Fibroblast of skin of right quadriceps (primary cell): ENCODE measurements at regions not wholly inside any gene's neighbourhood (a gene's known extent, or its start where the extent isn't known, plus 50 kb on each side); places are given as distances from the start of the nearest gene placed in this dataset.
"Not testable (repeated sequence)": the region's sequence is repeated elsewhere in the genome, so short reads cannot be mapped to it uniquely, and the experiment has no call there.

Source experiments
- DNase-seq: peaks from one replicate; pipeline ENCODE4 v3.0.0-alpha.2; 2013

DNA sequence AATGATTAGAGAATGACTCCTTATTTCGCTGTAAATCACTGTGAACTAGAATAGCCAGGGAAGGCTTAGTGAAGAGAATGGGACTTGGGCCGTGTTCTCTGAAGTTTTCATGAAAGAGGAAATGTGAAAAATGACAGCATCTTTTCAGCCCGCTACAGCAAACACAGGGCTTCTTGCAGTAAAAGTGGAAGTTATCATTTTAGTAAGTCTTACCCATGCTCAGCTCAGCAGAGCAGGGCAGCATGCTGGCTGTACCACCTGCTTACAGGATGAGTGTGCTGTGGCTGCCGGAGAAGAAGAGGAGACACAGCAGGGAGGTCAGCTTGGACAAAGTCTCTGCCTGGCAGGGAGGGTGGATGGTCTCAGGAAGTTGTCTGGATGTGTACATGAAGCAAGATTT is 300.7 kb upstream of the DLGAP1 start:
- DNase-seq = no peak

DNA sequence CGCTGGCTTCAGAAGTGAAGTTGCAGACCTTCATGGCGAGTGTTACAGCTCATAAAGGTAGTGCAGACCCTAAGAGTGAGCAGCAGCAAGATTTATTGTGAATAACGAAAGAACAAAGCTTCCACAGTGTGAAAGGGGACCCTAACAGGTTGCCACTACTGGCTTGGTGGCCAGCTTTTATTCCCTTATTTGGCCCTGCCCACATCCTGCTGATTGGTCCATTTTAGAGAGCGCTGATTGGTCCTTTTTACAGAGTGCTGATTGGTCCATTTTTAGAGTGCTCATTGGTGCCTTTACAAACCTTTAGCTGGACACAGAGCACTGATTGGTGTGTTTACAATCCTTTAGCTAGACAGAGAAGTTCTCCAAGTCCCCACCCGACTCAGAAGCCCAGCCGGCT is 298.0 kb upstream of the DLGAP1 start:
- DNase-seq = not testable (repeated sequence)

DNA sequence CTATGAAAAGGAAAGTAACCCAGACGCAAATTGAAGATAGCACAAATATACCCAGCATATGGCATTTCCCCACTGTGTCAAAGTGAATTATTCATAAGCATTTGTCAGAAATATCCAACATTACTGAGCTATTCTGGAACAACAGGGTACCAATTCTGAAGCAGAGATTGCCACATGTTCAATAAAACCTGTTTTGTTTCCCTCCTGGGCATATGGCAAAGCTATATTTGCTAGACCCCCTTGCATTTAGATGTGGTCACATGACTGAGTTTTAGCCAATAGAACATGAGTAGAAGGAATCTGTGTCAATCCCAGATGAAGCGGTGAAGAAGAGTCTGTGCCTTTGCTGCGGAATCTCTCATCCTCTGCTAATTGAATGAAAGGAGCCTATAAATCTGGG is 296.4 kb upstream of the DLGAP1 start:
- no peak for DNase-seq

DNA sequence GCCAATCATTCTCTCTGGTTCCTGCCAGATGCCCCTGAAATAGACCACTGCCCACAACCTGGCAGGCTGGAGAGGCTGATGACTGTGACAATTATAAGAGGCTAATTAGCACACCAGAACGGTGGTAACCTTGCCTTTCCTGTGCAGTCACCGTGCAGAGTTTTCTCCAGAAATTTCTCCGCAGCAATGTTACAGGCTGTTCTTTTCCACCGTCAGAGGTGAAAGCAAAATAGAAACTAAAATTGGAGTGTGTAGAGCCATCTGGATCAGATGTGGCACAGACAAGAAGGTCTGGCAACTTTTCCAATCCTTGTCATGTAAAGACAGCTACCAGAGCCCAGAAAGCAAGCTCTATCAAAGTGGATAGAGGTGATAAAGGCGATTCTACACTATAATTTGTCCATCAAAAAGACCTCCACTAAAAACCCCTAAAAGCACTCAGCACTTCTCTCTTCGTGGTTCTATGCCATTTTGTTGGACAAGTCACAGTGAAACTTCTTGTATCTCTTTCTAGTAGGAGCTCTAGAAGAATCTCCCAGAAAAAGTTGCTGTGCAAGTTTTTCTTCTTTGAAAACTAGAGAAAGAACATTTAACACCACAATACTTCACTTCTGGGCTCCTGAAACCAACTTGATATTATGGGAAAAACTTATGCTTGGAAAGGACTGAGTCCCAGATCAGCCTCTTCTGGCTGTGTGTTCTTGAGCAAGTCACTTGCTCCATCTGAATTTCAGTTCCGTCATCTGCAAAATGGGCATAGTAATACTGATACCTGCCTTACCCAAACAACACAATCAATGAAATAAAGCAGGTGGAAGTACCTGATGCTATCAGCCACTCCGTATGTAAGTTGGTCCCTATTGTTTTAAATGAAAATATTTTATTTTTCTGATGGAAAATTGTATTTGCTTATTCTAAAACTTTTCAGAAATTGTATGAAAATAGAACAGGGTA is 295.6 kb upstream of the DLGAP1 start:
- no peak for DNase-seq

DNA sequence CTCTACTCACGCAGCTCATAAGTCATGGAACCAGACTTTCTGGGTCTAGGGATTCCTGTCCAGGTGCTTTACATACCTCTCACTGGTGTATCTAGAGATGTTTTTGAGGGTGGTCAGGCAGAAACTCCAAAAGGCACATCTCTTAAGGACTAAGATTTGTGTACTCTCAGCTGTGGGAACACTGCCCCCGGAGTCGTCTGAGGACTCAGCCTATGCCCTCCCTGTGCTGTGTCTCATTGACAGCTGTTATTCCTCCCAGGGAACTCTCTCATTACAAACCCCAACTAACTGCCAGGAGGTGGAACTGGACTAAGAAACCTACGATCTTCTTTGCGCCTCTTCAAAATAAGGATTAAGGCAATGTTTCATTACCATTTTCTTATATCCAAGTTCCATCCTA is 293.9 kb upstream of the DLGAP1 start:
- DNase-seq = no peak

DNA sequence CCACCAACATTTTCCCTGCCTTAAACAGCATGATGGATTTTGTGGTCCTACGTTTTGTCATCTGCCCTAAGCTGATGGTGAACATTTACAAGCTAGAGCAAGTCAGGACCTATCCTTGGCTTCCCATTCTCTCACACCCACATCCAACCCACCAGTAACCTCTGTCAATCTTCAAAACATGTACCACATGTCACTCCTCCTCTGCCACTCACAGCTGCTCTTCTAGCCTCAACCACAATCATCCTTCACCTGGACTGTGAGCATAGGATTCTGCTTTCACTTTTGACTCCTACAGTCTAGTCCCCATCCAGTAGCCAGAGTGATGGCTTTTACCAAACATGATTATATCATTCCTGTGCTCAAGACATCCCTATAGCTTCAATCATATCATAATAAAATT is 279.8 kb upstream of the DLGAP1 start:
- DNase-seq = no peak

DNA sequence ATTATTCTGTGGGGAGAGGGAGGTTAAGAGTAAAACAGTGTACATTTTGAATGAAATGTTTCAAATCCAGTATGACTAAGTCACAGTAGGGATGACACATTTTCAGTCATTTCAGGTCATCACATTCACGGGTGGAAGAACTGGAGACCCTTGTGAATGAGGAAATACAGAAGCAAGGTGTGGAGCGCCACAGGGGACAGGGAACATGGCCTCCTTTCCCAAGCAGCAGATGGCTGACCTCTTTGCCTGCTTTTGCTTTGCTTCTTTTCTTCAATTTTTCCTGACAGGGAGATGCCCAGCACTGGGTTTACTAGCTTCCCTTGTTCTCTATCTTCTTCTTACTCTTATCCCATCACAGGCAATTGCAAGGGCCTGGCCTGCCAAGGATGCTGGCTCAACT is 278.9 kb upstream of the DLGAP1 start:
- DNase-seq = no peak

DNA sequence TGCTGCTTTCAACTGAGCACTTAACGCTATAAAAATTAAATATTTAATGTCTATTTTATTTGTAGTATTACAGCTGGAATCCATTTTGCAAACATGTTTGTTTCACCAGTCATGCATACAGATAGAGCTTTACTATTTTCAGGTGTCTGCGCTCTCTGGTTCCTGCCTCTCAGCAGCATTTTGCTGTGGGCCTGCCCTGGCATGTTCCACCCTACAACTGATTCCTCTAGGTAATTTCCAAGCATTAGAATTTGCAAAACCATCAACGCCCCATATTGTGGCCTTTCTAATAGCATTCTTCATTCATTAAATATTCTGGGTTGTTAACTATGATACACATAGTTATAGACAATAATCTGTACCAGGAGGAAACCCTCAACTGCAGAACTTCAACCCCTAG is 266.4 kb upstream of the DLGAP1 start:
- no peak for DNase-seq

DNA sequence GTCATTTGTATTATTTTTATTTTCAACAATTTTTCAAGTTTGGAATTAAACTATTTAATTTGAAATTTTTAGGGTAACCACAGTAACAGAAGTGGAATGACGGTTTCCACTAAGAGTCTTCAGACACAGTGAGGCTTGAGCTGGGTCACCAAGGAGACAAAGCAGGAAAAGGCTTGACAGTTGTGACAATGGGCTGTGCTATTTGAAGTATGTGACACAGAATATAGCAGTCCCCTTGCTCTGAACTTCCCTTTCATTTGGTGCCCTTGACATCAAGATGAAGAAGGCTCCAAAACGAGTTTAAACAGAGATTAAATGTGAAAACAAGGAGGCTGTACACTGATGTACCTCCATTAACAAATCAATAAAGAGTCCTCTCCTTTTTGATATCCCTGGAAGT is 265.4 kb upstream of the DLGAP1 start:
- DNase-seq = no peak

DNA sequence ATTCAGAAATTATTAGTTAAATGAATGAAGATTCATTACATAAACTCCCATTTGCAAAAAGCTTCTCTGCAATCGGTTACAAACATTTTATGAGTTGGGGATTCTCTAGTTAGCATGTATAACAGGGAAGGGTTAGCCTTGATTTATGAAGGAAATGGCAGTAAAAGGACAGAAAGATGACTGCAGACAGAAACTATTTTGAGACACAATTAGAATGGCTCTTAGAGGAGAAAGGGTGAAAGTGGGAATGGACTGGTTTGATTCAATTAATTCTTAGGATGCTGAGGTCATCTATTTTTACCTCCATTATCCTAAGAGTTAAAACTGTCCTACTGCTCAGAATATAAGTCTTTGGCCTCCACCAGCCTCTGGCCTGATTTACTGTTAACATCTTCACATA is 250.8 kb upstream of the DLGAP1 start:
- DNase-seq = no peak

DNA sequence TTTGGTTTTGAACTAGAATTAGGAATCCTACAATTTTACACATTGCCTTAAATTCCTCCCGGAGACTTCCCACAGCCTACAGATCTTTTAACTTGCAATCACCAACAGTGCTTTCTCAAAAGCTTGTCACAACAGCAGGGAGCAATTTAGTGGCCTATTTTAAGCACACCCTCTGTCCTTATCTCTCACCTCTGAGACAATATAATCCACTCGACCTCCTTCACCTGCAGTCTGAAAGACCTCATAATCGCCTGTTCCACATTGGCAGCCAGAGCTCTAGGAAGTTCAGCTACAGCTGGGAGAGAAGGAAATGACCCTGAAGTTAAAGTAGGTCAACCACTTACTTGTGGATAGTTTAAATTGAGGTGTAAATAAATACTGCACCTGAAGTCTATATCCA is 249.7 kb upstream of the DLGAP1 start:
- no peak for DNase-seq

DNA sequence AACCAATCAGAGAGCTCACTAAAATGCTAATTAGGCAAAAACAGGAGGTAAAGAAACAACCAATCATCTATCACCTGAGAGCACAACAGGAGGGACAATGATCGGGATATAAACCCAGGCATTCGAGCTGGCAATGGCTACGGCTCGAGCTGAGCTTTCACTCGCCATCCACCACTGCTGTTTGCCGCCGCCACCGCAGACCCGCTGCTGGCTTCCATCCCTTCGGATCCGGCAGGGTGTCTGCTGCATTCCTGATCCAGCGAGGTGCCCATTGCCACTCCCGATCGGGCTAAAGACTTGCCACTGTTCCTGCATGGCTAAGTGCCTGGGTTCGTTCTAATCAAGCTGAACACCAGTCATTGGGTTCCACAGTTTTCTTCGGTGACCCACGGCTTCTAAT is 236.7 kb upstream of the DLGAP1 start:
- DNase-seq = no peak

DNA sequence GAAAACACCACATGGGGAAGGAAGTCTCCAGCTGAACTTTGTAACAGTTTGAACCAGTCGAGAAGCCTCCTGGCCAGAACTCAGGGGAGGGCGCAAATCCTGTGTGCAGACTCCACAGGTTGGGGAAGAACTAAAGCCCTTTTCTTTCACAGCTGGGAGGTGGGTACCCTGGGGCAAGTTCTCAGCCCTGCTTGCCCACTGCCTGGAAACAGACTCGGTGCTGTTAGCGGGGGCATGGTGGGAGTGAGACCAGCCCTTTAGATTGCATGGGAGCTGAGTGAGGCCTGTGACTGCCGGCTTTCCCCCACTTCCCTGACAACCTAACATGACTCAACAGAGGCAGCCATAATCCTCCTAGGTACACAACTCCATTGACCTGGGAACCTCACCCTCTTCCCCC is 223.6 kb upstream of the DLGAP1 start:
- DNase-seq = not testable (repeated sequence)

DNA sequence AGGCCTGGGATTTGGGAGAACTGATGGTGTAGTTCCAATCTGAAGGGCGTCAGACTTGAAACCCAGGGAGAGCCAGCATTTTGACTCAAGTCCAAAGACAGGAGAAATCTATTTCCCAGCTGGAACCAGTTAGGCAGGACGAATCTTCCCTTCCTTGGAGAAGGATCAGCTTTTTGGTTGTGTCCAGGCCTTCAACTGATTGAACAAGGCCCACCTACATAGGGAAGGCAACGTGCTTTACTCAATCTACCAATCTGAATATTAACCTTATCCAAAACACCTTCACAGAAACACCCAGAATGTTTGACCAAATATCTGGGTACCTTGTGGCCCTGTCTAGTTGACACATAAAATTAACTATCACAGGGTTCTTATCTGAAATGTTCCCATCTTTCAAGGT is 221.9 kb upstream of the DLGAP1 start:
- DNase-seq = no peak

DNA sequence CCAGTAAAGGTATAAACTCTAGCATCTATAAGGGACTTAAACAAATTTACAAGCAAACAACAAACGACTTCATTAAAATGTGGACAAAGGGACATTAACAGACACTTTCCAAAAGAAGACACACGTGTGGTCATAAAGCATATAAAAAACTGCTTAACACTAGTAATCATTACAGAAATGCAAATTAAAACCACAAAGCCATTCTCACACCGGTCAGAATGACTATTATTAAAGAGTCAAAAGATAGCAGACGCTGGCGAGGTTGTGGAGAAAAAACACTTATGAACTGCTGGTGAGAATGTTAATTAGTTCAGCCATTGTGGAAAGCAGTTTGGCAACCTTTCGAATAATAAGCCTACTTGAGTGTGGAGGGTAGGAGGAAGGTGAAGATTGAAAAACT is 217.1 kb upstream of the DLGAP1 start:
- DNase-seq = no peak

DNA sequence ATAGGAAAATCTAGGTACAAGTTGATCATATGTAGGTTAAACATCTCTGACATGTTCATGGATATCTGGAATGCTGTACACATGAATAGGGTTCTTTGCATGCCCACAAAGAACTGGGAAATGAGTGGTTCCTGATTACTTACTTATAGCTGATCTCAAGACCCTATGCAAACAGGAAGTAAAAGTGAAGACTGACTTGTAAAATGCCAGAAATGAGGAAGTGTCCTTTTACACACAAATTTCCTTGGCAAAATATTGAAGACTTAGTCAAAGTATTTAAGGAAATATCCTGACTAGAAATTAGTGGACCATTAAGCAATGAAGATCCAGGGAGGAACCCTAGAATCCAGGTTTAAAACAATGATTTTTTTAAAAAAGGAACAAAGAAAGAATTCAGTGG is 203.7 kb upstream of the DLGAP1 start:
- DNase-seq = no peak

DNA sequence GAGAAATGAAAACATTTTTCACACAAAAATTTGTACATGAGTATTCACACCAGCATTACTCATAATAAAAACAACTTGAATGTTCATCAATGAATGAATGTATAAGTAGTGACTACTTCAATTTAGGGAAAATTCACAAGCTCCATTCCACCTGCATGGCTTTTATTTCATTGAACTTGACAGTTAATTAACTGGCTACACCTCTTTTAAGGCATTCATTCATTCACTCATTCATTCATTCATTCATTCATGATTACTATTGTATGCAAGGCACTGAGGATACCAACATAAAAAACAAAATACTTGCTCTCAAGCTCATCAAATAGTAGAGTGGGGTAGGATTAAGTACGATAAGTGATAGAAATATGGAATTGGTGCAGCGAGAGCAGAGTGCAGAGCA is 198.3 kb upstream of the DLGAP1 start:
- no peak for DNase-seq

DNA sequence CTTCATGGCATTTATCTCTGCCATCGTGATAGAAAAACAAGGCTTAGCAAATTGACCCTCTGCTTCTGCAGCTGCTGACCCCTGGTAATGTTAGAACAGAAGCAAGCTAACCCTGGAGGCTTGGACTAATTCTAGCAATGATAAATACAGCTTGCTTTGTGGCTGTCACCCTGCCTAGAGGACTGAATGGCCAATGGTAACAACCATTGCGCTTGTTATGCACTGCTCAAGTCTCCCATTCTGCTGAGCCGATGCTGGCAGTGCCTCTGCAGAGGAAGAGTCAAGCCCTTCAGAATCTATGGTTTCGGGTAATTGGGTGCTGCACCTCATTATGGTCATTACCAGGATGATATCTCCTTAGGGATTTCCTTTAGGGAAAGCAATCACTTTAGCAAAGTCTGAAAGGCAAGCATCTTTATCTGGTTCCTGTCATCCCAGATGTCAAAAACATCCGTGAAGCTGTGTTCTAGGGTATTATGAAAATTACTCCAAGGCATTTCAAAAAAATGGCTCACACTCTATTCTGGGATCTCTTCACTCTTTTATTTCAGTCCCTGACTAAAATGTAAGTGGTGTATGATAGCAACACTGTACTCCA is 186.8 kb upstream of the DLGAP1 start:
- DNase-seq = no peak

DNA sequence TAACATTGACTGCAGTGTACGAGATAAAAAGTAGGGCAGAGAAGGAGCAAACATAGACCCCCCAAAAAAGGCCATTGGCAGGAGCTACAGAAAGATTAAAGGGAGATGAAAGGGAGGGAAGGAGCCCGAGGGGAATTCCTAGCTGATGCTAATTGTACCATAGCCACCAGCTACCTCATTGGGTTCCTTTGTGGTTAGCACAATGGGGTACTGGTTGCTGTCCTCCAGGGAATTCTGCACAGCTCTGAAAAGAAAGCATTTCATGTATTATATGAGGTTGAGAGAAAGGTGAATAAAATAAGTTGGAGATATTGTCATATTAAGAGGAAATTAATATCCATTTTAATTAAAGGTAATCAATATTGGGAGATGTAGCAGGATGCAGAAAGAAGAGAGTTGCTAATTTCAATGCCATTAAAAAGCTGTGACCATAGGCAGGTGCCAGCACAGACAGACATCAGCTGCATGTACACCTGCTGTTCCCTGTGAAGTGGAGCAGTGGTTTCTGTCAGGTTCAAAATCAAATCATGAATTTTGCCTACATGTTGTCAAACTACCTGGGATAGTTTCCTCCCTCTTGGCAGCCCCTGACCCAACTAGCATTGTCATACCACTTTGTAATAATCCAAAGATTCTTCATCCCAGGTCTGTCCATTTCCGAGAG is 185.4 kb upstream of the DLGAP1 start:
- DNase-seq = no peak

DNA sequence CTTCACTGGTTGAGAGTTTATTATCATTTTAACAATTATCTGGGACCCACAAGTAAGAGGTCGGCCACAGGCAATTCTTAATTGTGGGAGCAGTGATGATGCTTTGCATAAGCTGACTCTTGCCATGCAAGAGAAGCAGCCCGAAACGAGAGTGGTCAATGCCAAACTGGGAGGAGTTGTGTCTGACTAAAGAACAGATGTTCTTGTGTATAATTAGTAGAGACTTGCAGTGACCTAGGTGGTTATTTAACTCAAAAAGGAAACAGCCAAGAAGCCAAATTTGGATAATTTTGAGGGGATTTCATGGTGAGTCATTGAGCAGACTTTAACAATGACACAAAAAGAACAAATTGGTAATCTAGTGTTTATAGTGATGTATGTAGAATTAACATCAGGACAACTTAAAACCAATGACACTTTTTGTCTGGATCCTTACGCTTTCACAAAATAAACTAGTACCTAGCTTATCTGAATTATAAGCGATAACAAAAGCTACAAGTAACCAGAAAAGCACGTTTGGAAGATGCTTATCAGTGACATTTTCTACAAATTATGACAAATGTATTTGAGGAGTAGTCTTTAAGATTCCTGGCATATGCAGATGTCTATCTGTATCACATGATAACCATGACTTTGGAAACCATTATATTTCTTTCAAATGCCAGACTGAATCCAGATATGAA is 184.7 kb upstream of the DLGAP1 start:
- DNase-seq = no peak

DNA sequence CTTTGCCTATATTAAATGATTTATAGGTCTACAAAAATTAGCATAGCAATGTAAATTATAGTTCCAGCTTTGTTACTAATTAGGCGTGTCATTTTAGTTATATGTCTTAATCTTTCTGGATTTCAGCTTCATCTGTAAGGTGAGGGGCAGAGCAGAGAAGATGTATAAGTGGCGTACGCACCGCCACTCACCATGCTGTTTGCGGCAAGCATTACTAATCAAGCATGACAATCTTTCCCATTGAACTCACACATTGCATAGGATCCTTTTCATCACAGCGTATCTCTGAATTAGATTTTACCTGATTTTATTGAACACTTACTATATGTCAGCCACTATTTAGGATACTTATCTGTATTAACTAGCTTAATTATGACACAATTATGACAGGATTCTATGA is 183.6 kb upstream of the DLGAP1 start:
- DNase-seq = no peak

DNA sequence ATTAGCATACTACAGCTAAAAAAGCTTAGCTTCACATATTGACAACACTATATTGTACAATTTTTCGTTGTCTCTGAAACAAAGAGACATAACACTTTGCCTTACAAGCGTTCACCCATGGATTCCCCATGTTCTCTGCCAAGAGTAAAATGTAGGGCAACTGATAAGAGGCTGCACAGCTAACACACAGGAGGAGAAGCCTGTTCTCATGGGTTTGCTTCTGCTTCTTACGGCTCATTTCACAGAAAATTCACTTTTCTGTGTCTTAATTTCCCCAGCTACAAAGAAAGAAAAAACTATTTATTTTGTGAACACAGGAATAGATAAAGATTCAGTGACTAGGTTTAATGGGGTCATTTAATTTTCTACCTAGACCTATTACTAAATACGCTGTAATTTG is 182.8 kb upstream of the DLGAP1 start:
- no peak for DNase-seq

DNA sequence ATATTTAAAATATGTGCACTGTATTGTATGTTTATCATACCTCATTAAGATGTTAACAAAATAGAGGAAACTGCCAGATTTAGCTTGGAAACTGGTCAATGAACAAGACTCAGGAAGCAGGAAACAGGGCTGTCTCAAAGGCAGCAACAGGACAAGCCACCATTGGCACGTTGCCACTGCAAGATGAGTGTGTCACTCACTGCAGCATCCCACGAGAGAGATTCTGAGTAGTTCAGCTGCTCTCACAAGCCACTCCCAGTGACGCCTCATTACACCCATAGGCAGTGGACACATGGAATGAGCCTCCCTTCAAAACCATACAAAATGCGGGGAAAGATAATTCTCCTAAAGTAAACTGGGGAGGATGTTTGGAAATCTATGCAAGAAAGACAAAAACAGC is 181.9 kb upstream of the DLGAP1 start:
- DNase-seq = no peak

DNA sequence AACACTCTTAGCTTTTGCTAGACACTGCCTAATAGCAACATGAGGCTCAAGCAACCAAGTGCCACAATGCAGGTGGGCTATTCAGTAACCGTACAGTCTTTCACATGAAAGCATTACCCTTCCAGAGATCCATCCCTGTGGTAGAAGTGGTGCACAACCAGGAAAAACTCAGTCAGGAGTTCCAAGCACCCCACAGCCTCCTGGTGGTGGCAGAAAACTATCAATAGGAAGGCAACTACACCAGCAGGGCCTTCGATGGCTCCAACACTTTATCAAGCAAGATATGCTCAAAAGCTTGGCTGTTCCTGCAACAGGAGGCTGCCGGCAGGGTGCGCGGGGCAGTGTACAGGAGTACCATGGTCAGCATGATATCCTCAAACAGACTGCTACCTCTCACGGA is 176.1 kb upstream of the DLGAP1 start:
- no peak for DNase-seq
